ENCODE measurements at regions not wholly inside any gene's neighbourhood (a gene's known extent, or its start where the extent isn't known, plus 50 kb on each side); places are given as distances from the start of the nearest gene placed in this dataset.

DNA sequence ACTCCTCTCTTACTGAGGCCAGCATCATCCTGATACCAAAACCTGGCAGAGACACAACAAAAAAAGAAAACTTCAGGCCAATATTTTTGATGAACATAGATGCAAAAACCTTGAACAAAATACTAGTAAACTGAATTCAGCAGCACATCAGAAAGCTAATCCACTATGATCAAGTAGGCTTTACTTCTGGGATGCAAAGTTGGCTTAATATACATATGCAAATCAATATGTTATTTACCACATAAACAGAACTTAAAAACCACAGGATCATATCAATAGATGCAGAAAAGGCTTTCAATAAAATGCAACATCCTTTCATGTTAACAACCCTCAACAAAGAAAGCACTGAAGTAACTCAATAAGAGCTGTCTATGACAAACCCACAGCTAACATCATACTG lies 414.5 kb upstream of the MCTP2 start:
- no peak overlapping the region for H2AFZ ChIP-seq (ENCODE audit: low read depth, low read length)
- H3K9ac ChIP-seq (ENCODE audit: insufficient read depth in 1 of 2, low read depth in 2 of 2, low read length in 2 of 2) = no peak overlapping the region
- FAIRE-seq (no peak), ATAC-seq (no peak), DNase-seq (ENCODE audit: extremely low read depth in 1 of 4, low spot score in 3 of 4) (no peak)
- H3K9me1 ChIP-seq (ENCODE audit: control insufficient read depth, insufficient read depth, low read length) = no peaks in the 10 kb centered on the region
- H3K4me1 ChIP-seq (replicated peaks in 1 of 2; ENCODE audit: control insufficient read depth in 2 of 2, insufficient read depth in 2 of 2, low read length in 2 of 2) = no peaks in the 10 kb centered on the region
- H3K9me3 ChIP-seq (replicated peaks; ENCODE audit: control insufficient read depth, insufficient read depth, low read depth, low read length) = no peaks in the 10 kb centered on the region
- intact Hi-C loops (cut with micrococcal nuclease) = no loop called here
- CTCF ChIA-PET (ENCODE audit: low intra/inter-chr PET ratio) = no interaction called here
- no peaks in the 10 kb centered on the region for H4K20me1 ChIP-seq (replicated peaks; ENCODE audit: control insufficient read depth, insufficient read depth, low read length)
- H3K4me3 ChIP-seq = no peak overlapping the region
- no peaks in the 10 kb centered on the region for H3K27me3 ChIP-seq (ENCODE audit: control insufficient read depth in 2 of 2, insufficient read depth in 2 of 2, low read length in 2 of 2)
- H3K79me2 ChIP-seq (ENCODE audit: control insufficient read depth, insufficient read depth, low read length) = no peaks in the 10 kb centered on the region
- H3K36me3 ChIP-seq (ENCODE audit: control insufficient read depth, insufficient read depth, low read length) = no peaks in the 10 kb centered on the region
- H3K27ac ChIP-seq (ENCODE audit: extremely low read depth, low read depth, low read length) = no peak overlapping the region
- TF ChIP-seq NR1H2 (CRISPR knock-in tag; IDR thresholded peaks at IDR 0.05) (no peak), TAL1 (IDR thresholded peaks at IDR 0.05) (no peak), HDAC1 (IDR thresholded peaks at IDR 0.05) (no peak), ZNF347 (CRISPR knock-in tag; IDR thresholded peaks at IDR 0.05; ENCODE audit: low read depth) (no peak), ARHGAP35 (IDR thresholded peaks at IDR 0.05; ENCODE audit: partially characterized antibody) (no peak), ADNP (tag; IDR thresholded peaks at IDR 0.05) (no peak), SOX6 (IDR thresholded peaks at IDR 0.05) (no peak), ZNF583 (CRISPR knock-in tag; IDR thresholded peaks at IDR 0.05) (no peak), NCOA2 (IDR thresholded peaks at IDR 0.05; ENCODE audit: partially characterized antibody in 2 of 2) (no peak), NFE2 (IDR thresholded peaks at IDR 0.05; ENCODE audit: low read depth) (no peak), CREB1 (IDR thresholded peaks at IDR 0.05) (no peak), CREB1 (CRISPR knock-in tag; IDR thresholded peaks at IDR 0.05) (no peak), RBM34 (IDR thresholded peaks at IDR 0.05; ENCODE audit: borderline replicate concordance, insufficient read depth, low read length) (no peak), L3MBTL2 (IDR thresholded peaks at IDR 0.05) (no peak)
- TF ChIP-seq, protein P1, sequence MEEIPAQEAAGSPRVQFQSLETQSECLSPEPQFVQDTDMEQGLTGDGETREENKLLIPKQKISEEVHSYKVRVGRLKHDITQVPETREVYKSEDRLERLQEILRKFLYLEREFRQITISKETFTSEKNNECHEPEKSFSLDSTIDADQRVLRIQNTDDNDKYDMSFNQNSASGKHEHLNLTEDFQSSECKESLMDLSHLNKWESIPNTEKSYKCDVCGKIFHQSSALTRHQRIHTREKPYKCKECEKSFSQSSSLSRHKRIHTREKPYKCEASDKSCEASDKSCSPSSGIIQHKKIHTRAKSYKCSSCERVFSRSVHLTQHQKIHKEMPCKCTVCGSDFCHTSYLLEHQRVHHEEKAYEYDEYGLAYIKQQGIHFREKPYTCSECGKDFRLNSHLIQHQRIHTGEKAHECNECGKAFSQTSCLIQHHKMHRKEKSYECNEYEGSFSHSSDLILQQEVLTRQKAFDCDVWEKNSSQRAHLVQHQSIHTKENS (CRISPR knock-in tag; IDR thresholded peaks at IDR 0.05) = no peak
- no TSS peak for BruUV-seq (replicated peaks)
- in situ Hi-C loops (cut with MboI) = no loop called here
- H3K4me2 ChIP-seq (ENCODE audit: insufficient read depth, low read length) = no peak overlapping the region
- POLR2A ChIA-PET = no interaction called here

Measured in K562 (cell line).